RPMI7951 (cell line): ENCODE measurements at regions not wholly inside any gene's neighbourhood (a gene's known extent, or its start where the extent isn't known, plus 50 kb on each side); places are given as distances from the start of the nearest gene placed in this dataset.
A peak's percentile ranks its signal among the peaks of the same experiment; 100 is the strongest.
"Not testable (repeated sequence)": the region's sequence is repeated elsewhere in the genome, so short reads cannot be mapped to it uniquely, and the experiment has no call there.

Experiments used
- DNase-seq: peaks from one replicate; pipeline ENCODE4 v3.0.0-alpha.2; 2012; ENCODE audit warnings: low read depth

GRCh38 chr4:14169460-14169859 lies 541.9 kb upstream of the BOD1L1 start:
- peak; percentile 41 for DNase-seq

- DNase-seq = not testable (repeated sequence)
These were observed 542.4 kb upstream of the BOD1L1 start for GRCh38 chr4:14169940-14170339.

- no peak for DNase-seq
These were observed 549.1 kb upstream of the BOD1L1 start for GRCh38 chr4:14176613-14177012.

GRCh38 chr4:14177987-14178386 lies 550.5 kb upstream of the BOD1L1 start:
- DNase-seq = no peak

GRCh38 chr4:14178421-14178820 lies 550.9 kb upstream of the BOD1L1 start:
- peak; percentile 61 for DNase-seq

GRCh38 chr4:14180166-14180565 lies 552.6 kb upstream of the BOD1L1 start:
- DNase-seq = no peak

GRCh38 chr4:14180983-14181601 lies 553.6 kb upstream of the BOD1L1 start:
- DNase-seq = peak; percentile 41

GRCh38 chr4:14182148-14182547 lies 554.6 kb upstream of the BOD1L1 start:
- no peak for DNase-seq

GRCh38 chr4:14184265-14184664 lies 556.7 kb upstream of the BOD1L1 start:
- peak; percentile 90 for DNase-seq

- no peak for DNase-seq
These were observed 557.2 kb upstream of the BOD1L1 start for GRCh38 chr4:14184767-14185166.

- DNase-seq = no peak
These were observed 560.7 kb upstream of the BOD1L1 start for GRCh38 chr4:14188214-14188613.

- DNase-seq = peak; percentile 44
These were observed 566.1 kb upstream of the BOD1L1 start for GRCh38 chr4:14193601-14194000.

GRCh38 chr4:14196131-14196530 lies 568.6 kb upstream of the BOD1L1 start:
- DNase-seq = peak; percentile 63

GRCh38 chr4:14215116-14215770 lies 587.7 kb upstream of the BOD1L1 start:
- no peak for DNase-seq

GRCh38 chr4:14217401-14217800 lies 589.9 kb upstream of the BOD1L1 start:
- DNase-seq = no peak

GRCh38 chr4:14218641-14219040 lies 591.1 kb upstream of the BOD1L1 start:
- DNase-seq = peak; percentile 50

- DNase-seq = no peak
These were observed 593.7 kb upstream of the BOD1L1 start for GRCh38 chr4:14221176-14221575.

- peak; percentile 1 for DNase-seq
These were observed 595.0 kb upstream of the BOD1L1 start for GRCh38 chr4:14222377-14223029.

GRCh38 chr4:14223461-14223860 lies 595.9 kb upstream of the BOD1L1 start:
- no peak for DNase-seq

- DNase-seq = no peak
These were observed 598.2 kb upstream of the BOD1L1 start for GRCh38 chr4:14225688-14226207.

- DNase-seq = no peak
These were observed 605.6 kb upstream of the BOD1L1 start for GRCh38 chr4:14233126-14233525.

- DNase-seq = no peak
These were observed 606.8 kb upstream of the BOD1L1 start for GRCh38 chr4:14234307-14234706.

- no peak for DNase-seq
These were observed 608.8 kb upstream of the BOD1L1 start for GRCh38 chr4:14236359-14236758.
